DMS114 treated with DMSO at 0.1 percent for 48 hours (cell line): ENCODE measurements at regions not wholly inside any gene's neighbourhood (a gene's known extent, or its start where the extent isn't known, plus 50 kb on each side); places are given as distances from the start of the nearest gene placed in this dataset.
"Not testable (repeated sequence)": the region's sequence is repeated elsewhere in the genome, so short reads cannot be mapped to it uniquely, and the experiment has no call there.

Source experiments
- DNase-seq: peaks from one replicate; lab custom pipeline; 2025; ENCODE audit not compliant: unreplicated experiment; lab: John Stamatoyannopoulos, UW

DNA sequence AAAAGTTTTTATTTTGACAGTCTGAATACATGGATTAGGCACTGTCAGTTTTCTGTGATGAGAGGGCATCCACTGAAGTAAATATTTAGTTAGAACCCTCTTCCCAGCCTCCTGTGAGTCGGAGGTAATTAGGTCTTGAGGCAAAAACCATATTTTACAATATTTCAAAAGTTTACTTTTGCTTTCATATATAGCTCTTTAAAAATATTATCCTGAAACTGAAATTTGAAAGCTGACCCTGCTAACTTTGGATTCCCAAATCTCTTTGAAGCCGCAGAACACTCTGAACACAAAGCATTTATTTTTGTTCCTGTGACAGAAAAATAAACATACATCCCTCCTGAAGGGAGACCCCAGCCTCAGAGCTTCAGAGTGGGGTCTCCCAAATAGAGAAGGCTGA lies 317.4 kb downstream of the KIF20B start:
- no peak for DNase-seq

DNA sequence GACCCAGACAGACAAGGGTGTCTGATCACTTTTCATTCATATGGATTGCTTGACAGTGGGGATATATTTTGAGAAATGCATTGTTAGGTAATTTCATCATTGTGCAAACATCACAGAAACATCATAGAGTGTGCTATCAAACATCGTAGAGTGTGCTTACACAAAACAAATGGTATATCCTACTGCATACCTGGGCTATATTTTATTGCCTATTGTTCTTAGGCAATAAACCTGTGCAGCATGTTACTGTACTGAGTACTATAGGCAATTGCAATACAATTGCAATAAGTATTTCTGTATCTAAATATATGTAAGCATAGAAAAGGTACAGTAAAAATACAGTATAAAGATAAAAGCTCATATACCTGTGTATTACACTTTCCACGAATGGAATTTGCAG lies 319.1 kb downstream of the KIF20B start:
- DNase-seq: no peak

- no peak for DNase-seq
Observed at GRCh38 chr10:90023950-90024349, 322.6 kb downstream of the KIF20B start.

DNA sequence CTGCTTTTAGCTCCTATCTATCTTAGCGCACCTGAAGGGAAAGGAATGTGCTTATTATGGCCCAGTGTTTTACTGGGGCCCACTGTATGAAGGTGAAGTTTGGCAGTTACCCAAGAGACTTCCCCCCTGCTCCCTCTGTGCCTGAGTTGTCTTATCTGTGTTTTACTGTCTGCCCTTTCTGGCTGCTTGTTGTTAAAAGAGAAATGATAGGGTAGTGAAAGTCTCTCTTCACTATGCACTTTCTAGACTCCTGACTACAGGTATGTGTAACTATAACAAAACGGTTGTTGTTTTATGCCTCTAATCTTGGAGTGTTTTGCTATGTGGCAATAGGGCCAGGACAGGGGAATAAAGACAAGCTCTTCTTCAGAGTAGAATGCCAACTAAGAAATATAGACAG lies 326.9 kb downstream of the KIF20B start:
- no peak for DNase-seq

DNA sequence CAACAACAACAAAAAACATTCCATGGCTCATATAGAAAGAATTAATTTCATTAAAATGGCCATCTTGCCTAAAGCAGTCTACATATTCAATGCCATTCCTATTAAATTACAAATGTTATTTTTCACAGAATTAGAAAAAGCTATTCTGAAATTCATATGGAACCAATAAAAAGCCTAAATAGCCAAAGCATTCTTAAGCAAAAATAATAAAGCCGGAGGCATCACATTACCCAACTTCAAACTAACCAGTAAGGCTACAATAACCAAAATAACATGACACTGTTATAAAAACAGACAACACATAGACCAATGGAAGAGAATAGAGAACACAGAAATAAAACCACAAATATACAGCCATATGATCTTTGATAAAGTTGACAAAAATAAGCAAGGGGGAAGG lies 330.4 kb downstream of the KIF20B start:
- DNase-seq: no peak

DNA sequence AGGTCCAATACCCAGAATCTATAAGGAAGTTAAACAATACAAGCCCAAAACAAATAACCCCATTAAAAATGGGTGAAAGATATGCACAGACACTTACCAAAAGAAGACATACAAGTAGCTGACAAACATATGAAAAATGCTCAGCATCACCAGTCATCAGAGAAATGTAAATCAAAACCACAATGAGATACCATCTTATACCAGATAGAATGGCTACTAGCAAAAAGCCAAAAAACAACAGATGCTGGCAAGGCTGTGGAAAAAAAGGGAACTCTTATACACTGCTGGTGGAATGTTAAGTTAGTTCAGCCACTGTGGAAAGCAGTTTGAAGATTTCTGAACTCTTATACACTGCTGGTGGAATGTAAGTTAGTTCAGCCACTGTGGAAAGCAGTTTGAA lies 331.1 kb downstream of the KIF20B start:
- no peak for DNase-seq

DNA sequence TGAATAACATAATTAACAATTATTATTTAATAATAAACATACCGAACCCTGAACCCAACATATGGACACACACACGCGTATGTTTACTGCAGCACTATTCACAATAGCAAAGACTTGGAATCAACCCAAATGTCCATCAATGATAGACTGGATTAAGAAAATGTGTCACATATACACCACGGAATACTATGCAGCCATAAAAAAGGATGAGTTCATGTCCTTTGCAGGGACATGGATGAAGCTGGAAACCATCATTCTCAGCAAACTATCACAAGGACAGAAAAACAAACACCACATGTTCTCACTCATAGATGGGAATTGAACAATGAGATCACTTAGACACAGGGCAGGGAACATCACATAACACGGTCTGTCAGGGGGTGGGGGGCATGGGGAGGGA lies 333.5 kb downstream of the KIF20B start:
- DNase-seq: not testable (repeated sequence)

DNA sequence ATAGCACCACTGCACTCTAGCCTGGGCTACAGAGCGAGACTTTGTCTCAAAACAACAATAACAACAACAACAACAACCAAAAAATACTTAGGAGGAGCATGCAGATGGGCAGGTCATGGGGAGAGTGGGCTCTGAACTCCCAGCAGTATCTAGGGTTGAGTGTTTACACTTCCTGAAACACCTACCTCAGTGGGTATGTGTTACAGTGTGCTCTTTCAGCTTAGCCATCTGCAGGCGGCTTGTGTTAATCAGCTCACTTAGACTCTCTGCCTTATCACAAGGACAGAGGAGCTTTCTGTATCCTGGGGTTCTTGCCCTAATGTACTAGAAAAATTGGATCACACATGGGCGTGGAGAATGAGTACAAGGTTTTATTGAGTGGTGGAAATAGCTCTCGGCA lies 340.2 kb downstream of the KIF20B start:
- no peak for DNase-seq

DNA sequence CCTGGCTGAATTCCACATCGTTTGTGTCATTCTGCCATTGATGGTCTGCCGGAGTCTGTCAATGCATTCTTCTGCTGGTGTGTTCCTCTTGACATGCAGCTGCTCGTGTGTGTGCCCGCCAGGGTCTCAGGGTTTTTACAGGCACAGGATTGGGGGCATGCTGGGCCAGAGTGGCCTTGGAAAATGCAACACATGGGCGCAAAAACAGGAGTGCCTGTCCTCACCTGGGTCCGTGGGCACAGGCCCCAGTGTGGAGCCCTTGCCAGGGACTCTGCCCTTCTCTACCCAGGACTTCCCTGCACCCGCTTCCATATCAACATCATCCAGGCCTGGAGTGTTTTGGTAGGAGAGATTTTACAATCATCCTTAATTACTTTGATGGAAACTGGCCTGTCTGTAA lies 340.7 kb downstream of the KIF20B start:
- DNase-seq: no peak

DNA sequence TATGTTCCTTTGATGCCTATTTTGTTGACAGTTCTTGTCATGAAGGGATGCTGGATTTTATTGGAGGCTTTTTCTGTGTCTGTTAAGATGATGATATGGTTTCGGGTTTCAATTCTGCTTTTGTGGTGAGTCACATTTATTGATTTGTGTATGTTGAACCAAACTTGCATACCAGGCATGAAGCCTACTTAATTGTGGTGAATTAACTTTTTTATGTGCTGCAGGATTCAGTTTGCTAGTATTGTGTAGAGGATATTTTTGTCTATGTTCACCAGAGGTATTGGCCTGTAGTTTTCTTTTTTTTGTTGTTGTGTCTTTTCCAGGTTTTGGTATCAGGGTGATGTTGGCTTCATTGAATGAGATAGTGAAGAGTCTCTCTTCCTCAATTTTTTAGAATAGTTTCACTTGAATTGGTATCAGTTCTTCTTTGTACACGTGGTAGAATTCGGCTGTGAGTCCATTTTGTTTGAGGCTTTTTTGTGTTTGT lies 345.9 kb downstream of the KIF20B start:
- no peak for DNase-seq

DNA sequence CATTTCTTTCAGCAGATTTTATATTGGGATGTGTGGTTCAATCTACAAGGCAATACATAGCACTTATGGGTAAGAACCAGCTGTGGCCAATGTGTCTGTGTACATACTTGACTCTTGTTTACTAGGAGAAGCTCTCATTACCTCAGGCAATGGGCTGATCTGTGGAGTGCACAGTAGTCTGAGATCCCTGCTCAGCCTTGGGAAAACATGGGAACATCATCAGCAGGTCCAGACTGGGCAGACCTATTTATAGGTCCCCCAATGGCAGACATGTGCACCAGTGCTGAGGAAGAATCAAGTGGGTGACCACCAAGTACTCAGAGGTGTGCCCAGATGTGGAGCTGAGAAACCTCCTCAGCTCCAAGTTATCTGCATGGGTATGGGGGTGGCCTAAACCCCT lies 349.7 kb downstream of the KIF20B start:
- DNase-seq: no peak

GRCh38 chr10:90051474-90051873 lies 350.1 kb downstream of the KIF20B start:
- no peak for DNase-seq

DNA sequence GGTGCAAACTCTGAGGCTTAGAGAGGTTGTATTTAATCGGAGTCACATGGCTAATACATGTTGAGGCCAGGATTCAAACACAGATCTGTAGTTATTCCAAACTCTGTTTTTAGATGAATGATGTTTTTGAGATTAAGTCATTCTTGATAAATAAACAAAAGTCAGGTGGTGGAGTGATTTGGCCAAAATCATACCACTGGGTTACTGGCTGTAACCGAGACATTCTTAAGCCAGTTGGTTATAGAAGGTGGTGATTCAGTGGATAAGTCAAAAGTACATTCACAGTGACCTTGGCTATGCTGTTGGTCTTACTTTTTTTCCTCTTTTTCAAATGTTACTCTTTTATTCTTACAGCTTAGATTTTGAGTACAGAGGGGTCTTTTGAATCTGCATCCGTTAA lies 361.4 kb downstream of the KIF20B start:
- no peak for DNase-seq

- DNase-seq: no peak
Observed at GRCh38 chr10:90064295-90064694, 362.9 kb downstream of the KIF20B start.

DNA sequence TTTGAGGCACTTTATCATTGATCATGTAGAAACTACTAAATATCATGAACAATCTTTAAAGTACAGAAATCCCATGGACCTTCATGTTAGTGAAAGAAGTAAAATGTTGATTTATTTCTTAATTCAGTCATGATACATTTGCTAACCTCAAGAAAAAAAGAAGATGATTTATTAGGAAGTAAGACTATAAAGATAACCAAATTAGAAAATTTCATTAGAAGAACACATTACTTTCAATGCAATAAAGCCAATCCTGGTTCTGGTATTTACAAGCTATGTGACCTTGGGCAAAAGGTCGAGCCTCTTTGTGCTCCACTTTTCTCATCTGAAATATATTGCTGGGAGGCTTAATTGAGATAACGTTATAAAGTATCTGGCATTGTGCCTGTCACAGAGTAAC lies 365.0 kb downstream of the KIF20B start:
- no peak for DNase-seq

- no peak for DNase-seq
Observed at GRCh38 chr10:90075995-90076394, 374.6 kb downstream of the KIF20B start.

DNA sequence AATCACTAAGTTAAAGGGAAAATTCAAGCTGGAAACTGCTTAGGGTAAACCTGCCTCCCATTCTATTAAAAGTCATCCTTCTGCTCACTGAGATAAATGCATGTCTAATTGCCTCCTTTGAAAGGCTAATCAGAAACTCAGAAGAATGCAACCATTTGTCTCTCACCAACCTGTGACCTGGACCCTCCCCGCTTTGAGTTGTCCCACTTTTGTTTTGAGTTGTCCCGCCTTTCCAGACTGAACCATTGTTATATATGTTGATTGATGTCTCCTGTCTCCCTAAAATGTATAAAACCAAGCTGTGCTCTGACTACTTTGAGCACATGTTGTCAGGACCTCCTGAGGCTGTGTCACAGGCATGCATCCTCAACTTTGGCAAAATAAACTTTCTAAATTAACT lies 378.4 kb downstream of the KIF20B start:
- DNase-seq: no peak

GRCh38 chr10:90086606-90087190 lies 385.3 kb downstream of the KIF20B start:
- DNase-seq: not testable (repeated sequence)

GRCh38 chr10:90087197-90088023 lies 386.0 kb downstream of the KIF20B start:
- no peak for DNase-seq

- no peak for DNase-seq
Observed at GRCh38 chr10:90088024-90088317, 386.6 kb downstream of the KIF20B start.

DNA sequence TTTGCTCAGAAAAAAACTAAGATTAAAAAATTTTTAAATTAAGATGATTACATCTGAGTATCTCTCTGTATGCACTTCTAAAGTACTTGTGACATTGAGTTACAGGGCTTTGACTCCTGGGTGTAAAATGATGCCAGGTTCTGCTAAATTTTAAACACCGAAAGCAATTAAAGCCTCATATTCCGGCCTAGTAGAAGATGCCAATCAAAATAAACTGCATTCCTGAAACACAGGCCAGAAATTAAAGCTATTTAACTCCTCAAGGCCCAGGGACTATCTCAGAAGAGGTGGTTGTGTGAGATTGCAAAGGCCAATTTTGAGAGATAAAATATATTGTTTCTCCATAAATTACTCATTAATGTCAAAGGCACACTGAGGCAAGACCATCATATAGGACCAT lies 388.3 kb downstream of the KIF20B start:
- no peak for DNase-seq

DNA sequence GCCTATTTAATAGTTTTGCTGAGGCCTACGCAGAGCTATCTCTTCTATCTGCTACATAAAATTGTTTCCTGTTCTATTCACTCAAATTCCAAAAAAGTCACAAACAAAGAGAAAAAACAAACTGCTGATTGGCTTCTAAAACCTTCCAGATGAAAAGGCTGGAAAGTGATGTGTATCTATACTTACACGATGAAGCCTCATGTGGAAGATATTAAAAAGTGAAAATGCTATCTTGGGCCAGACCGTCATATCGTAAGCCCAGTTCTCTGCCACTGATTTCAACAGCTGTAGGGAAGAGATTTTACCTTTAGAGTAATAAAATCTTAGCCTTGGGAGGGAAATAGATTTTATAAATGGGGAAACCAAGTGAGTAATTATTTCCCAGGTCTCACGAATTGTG lies 394.8 kb downstream of the KIF20B start:
- DNase-seq: no peak

GRCh38 chr10:90107581-90107980 lies 406.2 kb downstream of the KIF20B start:
- DNase-seq: not testable (repeated sequence)
